A549 (cell line): ENCODE measurements at regions not wholly inside any gene's neighbourhood (a gene's known extent, or its start where the extent isn't known, plus 50 kb on each side); places are given as distances from the start of the nearest gene placed in this dataset.

Experiments used
- SMC3 ChIP-seq: fragments of >200 bp; sonication (Bioruptor Twin); formaldehyde crosslinking; IDR thresholded peaks from 3 replicates; pipeline ENCODE4 v1.6.1; 2018; ENCODE audit warnings: inconsistent platforms
- ZC3H11A ChIP-seq: fragments of 450-650 bp; IDR thresholded peaks from 2 replicates; pipeline ENCODE4 v1.6.1; 2014; ENCODE audit warnings: antibody characterized with exemption, mild to moderate bottlenecking
- TF ChIP-seq, protein P1 (sequence below): fragments of >200 bp; sonication (Bioruptor Twin); formaldehyde crosslinking; IDR thresholded peaks from 3 replicates; pipeline ENCODE4 v1.5.1; 2016

DNA sequence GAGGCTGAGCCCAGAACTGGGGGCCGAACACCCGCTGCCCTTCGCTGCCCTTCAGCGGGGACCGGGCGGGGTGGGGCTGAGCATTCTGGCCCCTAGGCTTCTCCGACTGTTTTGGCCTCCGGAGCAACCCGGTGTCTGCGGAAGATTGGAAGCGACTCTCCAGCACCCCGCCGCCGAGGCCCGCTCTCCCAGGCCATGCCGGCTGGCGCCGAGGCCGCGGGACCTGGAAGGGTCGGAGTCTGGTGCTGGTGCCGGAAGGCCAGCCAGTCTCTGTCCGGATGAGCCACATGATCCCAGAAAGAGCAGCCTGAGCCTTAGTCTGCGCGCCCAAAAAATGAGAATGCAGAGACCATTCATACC, 272.0 kb downstream of the FOXD2 start:
- TF ChIP-seq SMC3: no peak
- no peak for TF ChIP-seq ZC3H11A
- TF ChIP-seq, protein P1, sequence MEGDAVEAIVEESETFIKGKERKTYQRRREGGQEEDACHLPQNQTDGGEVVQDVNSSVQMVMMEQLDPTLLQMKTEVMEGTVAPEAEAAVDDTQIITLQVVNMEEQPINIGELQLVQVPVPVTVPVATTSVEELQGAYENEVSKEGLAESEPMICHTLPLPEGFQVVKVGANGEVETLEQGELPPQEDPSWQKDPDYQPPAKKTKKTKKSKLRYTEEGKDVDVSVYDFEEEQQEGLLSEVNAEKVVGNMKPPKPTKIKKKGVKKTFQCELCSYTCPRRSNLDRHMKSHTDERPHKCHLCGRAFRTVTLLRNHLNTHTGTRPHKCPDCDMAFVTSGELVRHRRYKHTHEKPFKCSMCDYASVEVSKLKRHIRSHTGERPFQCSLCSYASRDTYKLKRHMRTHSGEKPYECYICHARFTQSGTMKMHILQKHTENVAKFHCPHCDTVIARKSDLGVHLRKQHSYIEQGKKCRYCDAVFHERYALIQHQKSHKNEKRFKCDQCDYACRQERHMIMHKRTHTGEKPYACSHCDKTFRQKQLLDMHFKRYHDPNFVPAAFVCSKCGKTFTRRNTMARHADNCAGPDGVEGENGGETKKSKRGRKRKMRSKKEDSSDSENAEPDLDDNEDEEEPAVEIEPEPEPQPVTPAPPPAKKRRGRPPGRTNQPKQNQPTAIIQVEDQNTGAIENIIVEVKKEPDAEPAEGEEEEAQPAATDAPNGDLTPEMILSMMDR: no peak; the same call in 2 of the 3 replicates
